HepG2 (cell line): ENCODE measurements at regions not wholly inside any gene's neighbourhood (a gene's known extent, or its start where the extent isn't known, plus 50 kb on each side); places are given as distances from the start of the nearest gene placed in this dataset.

ENCODE experiments used
- AKAP8 ChIP-seq: sonication (generic); formaldehyde crosslinking; IDR thresholded peaks from 2 replicates; pipeline ENCODE4 v1.5.1; 2020; ENCODE audit warnings: mild to moderate bottlenecking, missing genetic modification reagents
- DNMT3B ChIP-seq: conservative IDR thresholded peaks from 2 replicates; pipeline ENCODE4 v1.6.1; 2016; ENCODE audit warnings: missing biosample characterization, control low read depth
- EEA1 ChIP-seq: sonication (generic); formaldehyde crosslinking; IDR thresholded peaks from 2 replicates; pipeline ENCODE4 v1.5.1; 2020; ENCODE audit warnings: mild to moderate bottlenecking, missing genetic modification reagents, borderline replicate concordance
- KLF13 ChIP-seq: sonication (generic); formaldehyde crosslinking; IDR thresholded peaks from 2 replicates; pipeline ENCODE4 v1.4.0; 2020; ENCODE audit warnings: mild to moderate bottlenecking, missing genetic modification reagents
- MAF1 ChIP-seq: sonication (generic); formaldehyde crosslinking; IDR thresholded peaks from 2 replicates; pipeline ENCODE4 v1.5.0; 2020; ENCODE audit warnings: missing genetic modification reagents, borderline replicate concordance
- MAFF ChIP-seq: IDR thresholded peaks from 2 replicates; pipeline ENCODE4 v1.6.1; 2011; ENCODE audit warnings: low read depth, low read length, improper control_type of control experiment
- MIER2 ChIP-seq: IDR thresholded peaks from 2 replicates; pipeline ENCODE4 v1.6.1; 2016; ENCODE audit warnings: missing biosample characterization, missing genetic modification reagents
- MLLT10 ChIP-seq: sonication (generic); formaldehyde crosslinking; IDR thresholded peaks from 2 replicates; pipeline ENCODE4 v1.4.0; 2020; ENCODE audit warnings: missing genetic modification reagents
- NFKBIZ ChIP-seq: IDR thresholded peaks from 2 replicates; pipeline ENCODE4 v1.6.1; 2018; ENCODE audit warnings: missing genetic modification reagents, missing compliant biosample characterization
- RBAK ChIP-seq: sonication (generic); formaldehyde crosslinking; IDR thresholded peaks from 2 replicates; pipeline ENCODE4 v1.5.1; 2020; ENCODE audit warnings: mild to moderate bottlenecking, missing genetic modification reagents
- RFX1 ChIP-seq: fragments of 450-650 bp; IDR thresholded peaks from 2 replicates; pipeline ENCODE4 v1.6.1; 2017
- RNF2 ChIP-seq: fragments of 450-650 bp; conservative IDR thresholded peaks from 2 replicates; pipeline ENCODE4 v1.6.1; 2016; ENCODE audit warnings: low read depth
- SYNCRIP ChIP-seq: fragments of 200-400 bp; formaldehyde crosslinking; IDR thresholded peaks from 2 replicates; pipeline ENCODE4 v1.6.1; 2018; ENCODE audit warnings: mild to moderate bottlenecking, low read depth, low read length; ENCODE audit not compliant: insufficient read depth
- TBL1XR1 ChIP-seq: fragments of 150-350 bp; IDR thresholded peaks from 2 replicates; pipeline ENCODE4 v1.6.1; 2014; ENCODE audit warnings: borderline replicate concordance, low read length; ENCODE audit not compliant: partially characterized antibody
- THAP7 ChIP-seq: sonication (generic); formaldehyde crosslinking; IDR thresholded peaks from 2 replicates; pipeline ENCODE4 v1.8.1; 2023; ENCODE audit warnings: mild to moderate bottlenecking, missing genetic modification reagents
- THAP8 ChIP-seq: sonication (generic); formaldehyde crosslinking; IDR thresholded peaks from 2 replicates; pipeline ENCODE4 v1.5.1; 2020; ENCODE audit warnings: missing genetic modification reagents, mild to moderate bottlenecking, borderline replicate concordance
- TMF1 ChIP-seq: sonication (generic); formaldehyde crosslinking; IDR thresholded peaks from 2 replicates; pipeline ENCODE4 v1.8.1; 2022; ENCODE audit warnings: low read depth, missing genetic modification reagents
- ZBTB25 ChIP-seq: IDR thresholded peaks from 2 replicates; pipeline ENCODE4 v1.6.1; 2018; ENCODE audit warnings: missing genetic modification reagents
- ZEB1 ChIP-seq: IDR thresholded peaks from 2 replicates; pipeline ENCODE4 v1.6.1; 2012; ENCODE audit warnings: mild to moderate bottlenecking, low read depth, inconsistent platforms; ENCODE audit not compliant: insufficient replicate concordance
- ZNF414 ChIP-seq: sonication (generic); formaldehyde crosslinking; IDR thresholded peaks from 2 replicates; pipeline ENCODE4 v1.5.0; 2020; ENCODE audit warnings: missing genetic modification reagents
- ZNF549 ChIP-seq: sonication (generic); formaldehyde crosslinking; IDR thresholded peaks from 2 replicates; pipeline ENCODE4 v1.5.0; 2020; ENCODE audit warnings: missing genetic modification reagents
- ZNF552 ChIP-seq: sonication (generic); formaldehyde crosslinking; IDR thresholded peaks from 2 replicates; pipeline ENCODE4 v1.9.0; 2022; ENCODE audit warnings: missing genetic modification reagents, mild to moderate bottlenecking, borderline replicate concordance
- ZNF569 ChIP-seq: sonication (generic); formaldehyde crosslinking; IDR thresholded peaks from 2 replicates; pipeline ENCODE4 v1.5.0; 2020; ENCODE audit warnings: mild to moderate bottlenecking, missing genetic modification reagents, moderate library complexity, borderline replicate concordance
- ZNF710 ChIP-seq: sonication (generic); formaldehyde crosslinking; IDR thresholded peaks from 2 replicates; pipeline ENCODE4 v1.5.0; 2020; ENCODE audit warnings: mild to moderate bottlenecking, missing genetic modification reagents, borderline replicate concordance
- ZNF761 ChIP-seq: sonication (generic); formaldehyde crosslinking; conservative IDR thresholded peaks from 2 replicates; pipeline ENCODE4 v1.4.0; 2020; ENCODE audit warnings: mild to moderate bottlenecking, missing genetic modification reagents
- ZSCAN5A ChIP-seq: sonication (generic); formaldehyde crosslinking; IDR thresholded peaks from 2 replicates; pipeline ENCODE4 v1.8.0; 2022; ENCODE audit warnings: mild to moderate bottlenecking, missing genetic modification reagents, borderline replicate concordance

- TF ChIP-seq ZNF761 (CRISPR knock-in tag) (no peak), RBAK (CRISPR knock-in tag) (no peak), RNF2 (no peak), EEA1 (CRISPR knock-in tag) (no peak), TBL1XR1 (peak; percentile 44), ZBTB25 (CRISPR knock-in tag) (no peak), RFX1 (no peak), SYNCRIP (no peak), ZNF414 (CRISPR knock-in tag) (no peak), MAFF (no peak), ZNF710 (CRISPR knock-in tag) (no peak), TMF1 (CRISPR knock-in tag) (no peak), MAF1 (CRISPR knock-in tag) (no peak), ZNF569 (CRISPR knock-in tag) (no peak), ZSCAN5A (CRISPR knock-in tag) (no peak), NFKBIZ (no peak), AKAP8 (CRISPR knock-in tag) (no peak), ZNF549 (CRISPR knock-in tag) (no peak), ZNF552 (CRISPR knock-in tag) (no peak), THAP8 (no peak), THAP7 (CRISPR knock-in tag) (no peak), MIER2 (no peak), DNMT3B (no peak), ZEB1 (no peak), KLF13 (CRISPR knock-in tag) (no peak), MLLT10 (CRISPR knock-in tag) (no peak)
Measured at GRCh38 chr14:53881161-53881871, 75.3 kb downstream of the BMP4 start (continued).
